Small intestine (tissue), 7 donors: ENCODE measurements at regions not wholly inside any gene's neighbourhood (a gene's known extent, or its start where the extent isn't known, plus 50 kb on each side); places are given as distances from the start of the nearest gene placed in this dataset.

Experiments
- DNase-seq, 2 donors: peaks; one replicate each; pipeline versions ENCODE4 v3.0.0 to v3.0.0-alpha.2; 2013
- FAIRE-seq: peaks from 2 replicates; lab custom pipeline; 2012; peaks lifted over from hg19 to GRCh38; lab: Jason Lieb, UNC
- H3K27ac ChIP-seq, 3 donors: one replicate each; pipeline ENCODE4 v1.5.1; 2013; ENCODE audit warnings: low read length in 2 of 3, mild to moderate bottlenecking in 2 of 3, control low read depth in 1 of 3, inconsistent platforms in 1 of 3, low read depth in 1 of 3, moderate library complexity in 1 of 3
- H3K27me3 ChIP-seq, 3 donors: one replicate each; pipeline ENCODE4 v1.6.1; 2013; ENCODE audit warnings: low read length in 3 of 3, inconsistent platforms in 1 of 3; ENCODE audit not compliant: control insufficient read depth in 3 of 3, insufficient read depth in 3 of 3
- H3K36me3 ChIP-seq, 3 donors: one replicate each; pipeline ENCODE4 v1.6.1; 2013; ENCODE audit warnings: low read length in 3 of 3, inconsistent platforms in 1 of 3, low read depth in 1 of 3, mild to moderate bottlenecking in 1 of 3, moderate library complexity in 1 of 3; ENCODE audit not compliant: control insufficient read depth in 3 of 3, insufficient read depth in 2 of 3
- H3K4me1 ChIP-seq, 3 donors: one replicate each; pipeline ENCODE4 v1.6.1; 2013; ENCODE audit warnings: low read length in 2 of 3, inconsistent platforms in 1 of 3, low read depth in 1 of 3, mild to moderate bottlenecking in 1 of 3, moderate library complexity in 1 of 3; ENCODE audit not compliant: control insufficient read depth in 3 of 3, insufficient read depth in 2 of 3
- H3K4me3 ChIP-seq, 3 donors: one replicate each; pipeline ENCODE4 v1.5.1; 2013; ENCODE audit warnings: low read length in 3 of 3, control low read depth in 1 of 3, inconsistent platforms in 1 of 3, low read depth in 1 of 3, mild to moderate bottlenecking in 1 of 3, moderate library complexity in 1 of 3
- H3K9me3 ChIP-seq, 2 donors: one replicate each; pipeline ENCODE4 v1.6.1; 2013; ENCODE audit warnings: low read depth in 1 of 2, low read length in 1 of 2; ENCODE audit not compliant: control insufficient read depth in 2 of 2, insufficient read depth in 1 of 2
- WGBS, 3 donors: extraction: QIAGEN DNeasy Blood & Tissue Kit; methylation state at CpG; one replicate each; pipeline ENCODE4 v1.1.7; 2013; 5-methylcytosine and 5-hydroxymethylcytosine counted together
- donor health status: healthy with polysubstance abuse.
- donor health status: control.
- donor health status: control.
- donor health status: Bipolar disorder and iron deficiency.
- donor health status: healthy.

DNA sequence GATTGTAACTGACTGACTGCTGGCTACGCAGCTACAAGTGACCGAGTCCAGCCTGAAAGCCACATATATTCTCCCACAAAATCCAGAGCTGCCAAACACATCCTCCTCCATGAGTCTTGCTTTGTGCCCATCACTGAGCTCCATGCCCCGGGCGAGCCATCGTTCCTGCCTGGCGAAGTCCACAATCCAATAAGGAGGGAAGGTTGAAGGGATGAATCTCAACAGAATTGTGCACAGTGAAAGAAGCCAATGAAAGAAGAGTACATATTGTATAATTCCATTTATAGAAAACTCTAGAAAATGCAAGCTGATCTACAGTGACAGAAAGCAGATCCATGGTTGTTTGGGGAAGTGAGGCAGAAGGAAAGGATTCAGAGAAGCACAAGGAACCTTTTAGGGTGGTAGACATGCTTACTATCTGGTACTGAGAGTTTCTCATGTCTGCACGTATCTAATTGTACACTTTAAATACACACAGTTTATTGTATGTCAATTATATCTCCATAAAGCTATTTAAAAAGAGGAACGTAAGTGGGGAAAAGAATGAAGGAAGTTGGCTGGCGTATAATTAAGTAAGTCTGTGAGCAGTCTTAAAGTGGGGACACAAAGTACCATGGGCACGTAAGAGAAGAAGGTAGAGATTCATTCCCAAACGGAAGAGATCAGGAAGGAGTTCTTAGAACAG lies 115.9 kb upstream of the JUN start:
- H3K4me3 ChIP-seq: no peak overlapping the region
- peaks cover 13 to 86% (median 15%) of the 10 kb centered on the region in 3 donors for H3K4me1 ChIP-seq
- no peaks in the 10 kb centered on the region for H3K9me3 ChIP-seq
- no peaks in the 10 kb centered on the region for H3K36me3 ChIP-seq
- H3K27ac ChIP-seq: peak overlapping the region; percentile 46 to 80 (median 61)
- no peaks in the 10 kb centered on the region for H3K27me3 ChIP-seq
- DNase-seq: peak; percentile 57 to 70
- FAIRE-seq: no peak
- WGBS, 3 donors: 55 to 72% (median 67%) methylated on average over 11 of the region's 11 CpGs

DNA sequence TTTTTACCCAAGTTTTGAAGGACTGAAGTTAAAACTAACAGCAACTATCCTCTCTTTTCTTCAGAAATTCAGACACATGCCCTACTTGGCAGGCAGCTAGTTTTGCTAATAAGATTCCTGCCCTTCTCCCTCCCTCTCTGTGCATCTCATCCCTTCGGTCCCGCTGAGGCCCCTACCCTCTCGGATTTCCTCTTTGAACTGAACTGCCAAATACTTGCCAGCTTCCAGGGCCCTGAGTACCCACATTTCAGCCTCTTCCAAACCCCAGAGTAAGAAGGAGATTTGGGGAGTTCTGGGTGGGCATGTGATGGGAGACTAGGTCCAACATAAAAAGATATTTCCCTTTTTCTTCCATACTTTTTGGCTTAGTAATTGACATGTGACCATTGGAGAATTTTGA lies 116.5 kb upstream of the JUN start:
- DNase-seq: no peak
- no peak for FAIRE-seq
- no peaks in the 10 kb centered on the region for H3K9me3 ChIP-seq
- peak overlapping the region in 1 of 3 donors; percentile 80 for H3K27ac ChIP-seq
- H3K36me3 ChIP-seq: no peaks in the 10 kb centered on the region
- H3K4me3 ChIP-seq: no peak overlapping the region
- WGBS, 3 donors: 50 to 79% (median 57%) methylated on average over 3 of the region's 3 CpGs
- peaks cover 8 to 86% (median 11%) of the 10 kb centered on the region in 3 donors for H3K4me1 ChIP-seq
- no peaks in the 10 kb centered on the region for H3K27me3 ChIP-seq

DNA sequence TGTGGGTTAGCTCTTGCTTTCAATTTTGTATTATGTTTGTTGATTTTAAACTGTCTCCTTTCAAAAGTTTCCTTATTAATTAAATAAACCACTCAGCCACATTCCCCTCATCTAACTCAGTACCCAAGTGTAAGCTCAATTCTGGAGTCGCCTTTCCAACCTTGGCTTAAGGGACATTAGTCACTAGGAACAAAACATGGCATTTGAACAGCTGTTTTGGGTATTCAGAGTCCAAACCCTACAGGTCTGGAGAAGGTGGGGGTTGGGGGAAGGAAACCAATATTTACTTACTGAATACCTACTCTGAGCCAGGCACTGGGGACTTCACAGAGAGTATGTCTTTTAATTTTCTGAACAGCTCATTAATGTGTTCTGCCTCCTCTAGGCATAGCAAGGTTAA lies 117.2 kb upstream of the JUN start:
- WGBS, 3 donors: 90 to 93% (median 91%) methylated on average over 1 of the region's 1 CpG
- DNase-seq (no peak), FAIRE-seq (no peak)
- H3K36me3 ChIP-seq: no peaks in the 10 kb centered on the region
- peaks cover 2 to 83% (median 7%) of the 10 kb centered on the region in 3 donors for H3K4me1 ChIP-seq
- no peaks in the 10 kb centered on the region for H3K27me3 ChIP-seq
- H3K9me3 ChIP-seq: no peaks in the 10 kb centered on the region
- no peak overlapping the region for H3K4me3 ChIP-seq
- H3K27ac ChIP-seq: no peak overlapping the region

DNA sequence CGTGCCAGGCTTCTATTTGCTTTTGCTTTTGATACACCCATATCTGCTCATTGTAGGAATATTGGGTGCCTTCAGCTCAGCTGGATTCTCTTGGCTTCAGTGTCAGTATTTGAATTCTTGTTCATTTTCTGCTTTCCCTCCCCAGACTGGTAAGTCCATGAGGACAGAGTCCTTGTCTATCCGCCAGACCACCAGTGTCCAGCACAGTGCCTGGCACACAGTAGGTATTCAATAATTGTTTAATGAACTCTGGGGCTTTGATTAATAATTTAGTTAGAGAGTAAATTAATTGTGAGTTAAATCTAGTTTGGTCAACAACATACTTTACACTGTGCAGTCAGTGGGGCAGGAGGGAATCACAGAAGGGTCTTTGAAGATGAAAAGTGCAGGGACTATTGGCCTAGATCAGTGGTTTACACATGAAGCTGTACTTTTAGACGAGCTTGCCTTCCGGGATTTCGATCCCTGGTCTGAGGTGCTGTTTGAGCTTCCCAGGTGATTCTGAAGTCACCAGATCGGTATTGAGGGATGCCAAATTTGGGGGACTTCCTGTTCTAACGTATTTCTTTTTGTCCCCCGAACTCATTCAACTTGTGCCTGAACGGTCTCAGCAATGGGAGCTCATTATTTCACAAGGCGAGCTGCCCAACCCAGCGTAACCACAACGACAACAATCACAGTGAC lies 119.1 kb upstream of the JUN start:
- H3K27me3 ChIP-seq: no peaks in the 10 kb centered on the region
- peaks cover 0 to 66% (median 2%) of the 10 kb centered on the region in 3 donors for H3K4me1 ChIP-seq
- no peaks in the 10 kb centered on the region for H3K36me3 ChIP-seq
- H3K9me3 ChIP-seq: no peaks in the 10 kb centered on the region
- peak; percentile 31 to 44 for DNase-seq
- WGBS, 3 donors: 12 to 25% (median 13%) methylated on average over 12 of the region's 12 CpGs
- peak overlapping the region; percentile 93 to 98 (median 96) for H3K27ac ChIP-seq
- no peak for FAIRE-seq
- peak overlapping the region; percentile 16 to 44 (median 30) for H3K4me3 ChIP-seq

DNA sequence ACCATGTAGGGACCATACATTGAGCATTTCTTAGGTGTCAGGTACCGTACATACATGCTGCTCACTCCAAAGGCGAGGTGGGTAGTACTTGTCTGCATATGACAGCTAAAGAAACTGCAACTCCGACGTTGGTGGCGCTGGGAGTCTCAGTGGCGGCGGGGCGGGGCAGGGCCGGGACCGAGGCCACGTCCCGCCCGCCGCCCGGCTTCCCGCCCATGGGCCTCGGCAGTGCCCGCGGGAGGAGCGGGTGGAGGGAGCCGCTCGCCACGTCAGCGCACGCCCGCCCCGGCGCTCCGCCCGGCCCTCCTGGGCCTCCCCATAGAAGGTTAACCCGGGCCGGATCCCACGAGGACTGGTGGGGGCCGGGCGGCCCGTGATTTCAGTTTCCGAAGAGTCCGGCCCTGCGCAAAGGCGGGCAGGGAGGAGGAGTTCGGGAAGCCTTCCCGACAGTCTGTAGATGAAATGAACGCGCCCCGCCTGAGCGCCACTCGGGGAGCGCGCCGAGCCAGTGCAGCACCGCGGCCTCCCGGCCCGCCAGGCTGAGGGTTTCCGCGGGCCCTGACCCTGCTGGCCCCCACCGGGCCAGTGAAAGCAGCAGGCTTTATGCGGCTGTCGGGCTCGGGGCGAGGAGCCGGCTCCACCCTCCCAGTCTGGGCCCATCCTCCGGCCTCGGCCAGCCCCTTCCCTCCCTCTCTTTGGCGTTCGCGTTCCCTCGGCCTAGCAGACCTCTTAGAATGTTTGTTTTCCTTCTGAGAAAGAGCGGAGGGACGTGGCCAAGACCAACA lies 119.9 kb upstream of the JUN start:
- Histone ChIP-seq H3K36me3 (no peaks in the 10 kb centered on the region), H3K27me3 (no peaks in the 10 kb centered on the region), H3K9me3 (no peaks in the 10 kb centered on the region), H3K4me3 (peak overlapping the region; percentile 21 to 44 (median 30)), H3K27ac (peak overlapping the region; percentile 93 to 98 (median 96)), H3K4me1 (peaks cover 0 to 62% (median 2%) of the 10 kb centered on the region in 3 donors)
- DNase-seq: peak; percentile 93 to 97
- WGBS, 3 donors: 0 to 1% (median 1%) methylated on average over 45 to 70 of the region's 70 CpGs
- FAIRE-seq: no peak

DNA sequence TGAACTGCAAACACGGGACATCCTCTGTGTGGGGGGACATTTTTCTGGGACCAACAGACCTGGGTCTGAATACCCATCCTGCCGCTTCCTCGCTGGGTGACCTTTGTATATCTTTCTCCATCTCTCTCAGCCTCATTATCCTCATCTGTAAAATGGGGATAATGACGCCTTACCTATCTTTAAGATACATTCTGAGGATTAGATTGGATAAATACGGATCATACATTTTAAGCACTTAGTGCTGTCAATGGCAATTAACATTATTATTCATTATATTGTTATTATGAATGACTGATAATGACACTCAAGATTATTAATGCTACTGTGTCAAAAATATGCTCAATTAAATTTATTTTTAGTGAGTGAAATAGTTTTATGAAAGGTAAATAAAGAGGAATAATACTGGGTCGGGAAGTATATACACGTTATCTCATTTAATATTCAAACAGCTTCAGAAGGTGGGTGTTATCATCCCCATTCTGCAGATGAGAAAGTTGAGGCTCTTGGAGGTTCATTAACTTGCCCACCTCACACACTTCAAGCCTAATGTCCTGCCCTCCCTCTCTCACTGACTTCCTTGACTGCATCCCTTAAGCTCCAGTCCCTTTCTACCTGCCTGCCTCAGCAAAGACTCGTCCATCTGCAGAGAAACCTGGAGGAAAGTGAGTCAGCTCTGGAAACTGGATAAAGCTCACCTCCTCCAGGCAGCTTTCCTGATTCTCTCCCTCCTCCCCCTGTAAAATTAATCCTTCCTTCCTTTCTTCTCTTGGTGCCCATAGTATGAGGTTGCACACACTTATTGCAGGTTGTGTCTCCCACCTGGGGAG lies 120.7 kb upstream of the JUN start:
- 50 to 60% (median 56%) methylated on average over 8 of the region's 8 CpGs for WGBS, 3 donors
- Histone ChIP-seq H3K27me3 (no peaks in the 10 kb centered on the region), H3K36me3 (no peaks in the 10 kb centered on the region), H3K9me3 (no peaks in the 10 kb centered on the region), H3K4me1 (peaks cover 0 to 62% (median 2%) of the 10 kb centered on the region in 3 donors), H3K4me3 (peak overlapping the region in 2 of 3 donors; percentile 30 to 44), H3K27ac (peak overlapping the region; percentile 93 to 98 (median 96))
- DNase-seq: peak in 1 of 2 donors; percentile 15
- FAIRE-seq: no peak

DNA sequence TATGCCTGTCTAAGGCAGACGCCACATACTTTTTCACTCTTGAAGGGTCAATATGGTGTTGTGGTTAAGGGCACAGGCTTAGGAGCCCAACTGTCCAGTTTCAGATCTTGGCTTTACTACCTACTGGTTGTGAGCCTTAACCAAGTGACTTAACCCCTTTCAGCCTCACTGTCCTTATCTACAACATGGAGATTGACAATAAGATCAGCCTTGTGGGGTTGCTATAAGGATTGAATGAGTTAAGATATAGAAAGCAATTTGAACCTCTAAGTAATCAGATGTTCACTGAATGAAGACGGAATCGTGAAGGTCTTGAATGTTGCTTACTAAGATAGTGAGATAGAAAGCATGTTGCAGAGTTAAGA lies 121.3 kb upstream of the JUN start:
- peaks cover 0 to 61% (median 2%) of the 10 kb centered on the region in 3 donors for H3K4me1 ChIP-seq
- 76 to 88% (median 77%) methylated on average over 3 of the region's 3 CpGs for WGBS, 3 donors

More for the DNA sequence above, 121.3 kb upstream of the JUN start:
- Histone ChIP-seq H3K27ac (no peak overlapping the region), H3K27me3 (no peaks in the 10 kb centered on the region), H3K9me3 (no peaks in the 10 kb centered on the region), H3K4me3 (no peak overlapping the region), H3K36me3 (no peaks in the 10 kb centered on the region)
- FAIRE-seq (no peak), DNase-seq (no peak)
